Spleen (tissue), 7 donors: ENCODE measurements at regions not wholly inside any gene's neighbourhood (a gene's known extent, or its start where the extent isn't known, plus 50 kb on each side); places are given as distances from the start of the nearest gene placed in this dataset.

Experiments
- POLR2A ChIP-seq, 3 donors: fragments of 450-650 bp; IDR thresholded peaks; one replicate each; pipeline ENCODE4 v1.5.1; 2017; ENCODE audit warnings: antibody characterized with exemption in 3 of 3, mild to moderate bottlenecking in 1 of 3
- POLR2AphosphoS5 ChIP-seq, 3 donors: sonication (generic); formaldehyde crosslinking; IDR thresholded peaks; one replicate each; pipeline ENCODE4 v1.5.1; 2017; ENCODE audit warnings: antibody characterized with exemption in 3 of 3
- TF ChIP-seq, protein P1 (sequence below), 11 experiments: fragments of 200-600 bp in 7 of 11; fragments of 450-650 bp in 4 of 11; sonication (generic) in 4 of 11; IDR thresholded peaks in 8 of 11; conservative IDR thresholded peaks in 3 of 11; 1 replicate in 7 of 11; 2 replicates in 4 of 11; pipeline versions ENCODE4 v1.4.0 to v1.8.0; 2016 to 2021; ENCODE audit warnings: antibody characterized with exemption in 11 of 11, inconsistent platforms in 4 of 11, mild to moderate bottlenecking in 1 of 11
- donor health status: DM: no; HTN: no; CAD: no; lungs with moderate emphysema.
- donor health status: DM: no; HTN: no; CAD: no.
- donor health status: DM: no; HTN: no; CAD: no.

DNA sequence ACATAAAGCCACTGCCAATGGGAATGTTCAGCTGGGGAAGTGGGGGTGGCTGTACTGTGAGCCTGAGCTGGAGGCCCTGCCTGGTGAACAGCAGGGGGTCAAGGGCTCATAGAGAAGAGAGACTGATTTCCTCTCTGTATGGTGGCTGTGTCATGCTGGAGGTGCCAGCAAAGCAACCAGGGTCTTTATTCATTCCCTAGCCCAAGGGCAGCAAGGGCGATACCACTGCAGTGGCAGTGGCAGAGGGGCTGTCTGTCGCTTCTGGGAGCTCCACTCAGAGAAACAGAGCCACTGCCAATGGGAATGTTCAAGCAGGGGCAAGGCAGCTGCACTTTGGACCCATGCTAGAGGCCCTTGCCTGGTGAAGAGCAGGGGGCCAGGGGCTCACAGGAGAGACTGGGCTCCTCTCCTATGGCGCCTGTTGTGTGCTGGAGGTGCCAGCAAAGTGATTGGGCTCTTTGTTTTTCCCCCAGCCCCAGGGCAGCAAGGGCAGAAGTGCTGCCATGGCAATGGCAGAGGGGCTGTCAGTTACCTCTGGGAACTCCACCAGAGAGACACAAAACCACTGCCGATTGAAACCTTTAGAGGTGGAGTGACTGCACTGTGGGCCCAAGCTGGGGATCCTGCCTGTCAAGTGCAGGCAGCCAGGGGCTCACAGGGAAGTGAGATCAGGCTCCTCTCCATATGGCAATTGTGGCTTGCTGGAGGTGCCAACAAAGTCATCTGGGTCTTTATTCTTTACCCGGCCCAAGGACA is 545.1 kb downstream of the SH2D4B start:
- TF ChIP-seq, protein P1, sequence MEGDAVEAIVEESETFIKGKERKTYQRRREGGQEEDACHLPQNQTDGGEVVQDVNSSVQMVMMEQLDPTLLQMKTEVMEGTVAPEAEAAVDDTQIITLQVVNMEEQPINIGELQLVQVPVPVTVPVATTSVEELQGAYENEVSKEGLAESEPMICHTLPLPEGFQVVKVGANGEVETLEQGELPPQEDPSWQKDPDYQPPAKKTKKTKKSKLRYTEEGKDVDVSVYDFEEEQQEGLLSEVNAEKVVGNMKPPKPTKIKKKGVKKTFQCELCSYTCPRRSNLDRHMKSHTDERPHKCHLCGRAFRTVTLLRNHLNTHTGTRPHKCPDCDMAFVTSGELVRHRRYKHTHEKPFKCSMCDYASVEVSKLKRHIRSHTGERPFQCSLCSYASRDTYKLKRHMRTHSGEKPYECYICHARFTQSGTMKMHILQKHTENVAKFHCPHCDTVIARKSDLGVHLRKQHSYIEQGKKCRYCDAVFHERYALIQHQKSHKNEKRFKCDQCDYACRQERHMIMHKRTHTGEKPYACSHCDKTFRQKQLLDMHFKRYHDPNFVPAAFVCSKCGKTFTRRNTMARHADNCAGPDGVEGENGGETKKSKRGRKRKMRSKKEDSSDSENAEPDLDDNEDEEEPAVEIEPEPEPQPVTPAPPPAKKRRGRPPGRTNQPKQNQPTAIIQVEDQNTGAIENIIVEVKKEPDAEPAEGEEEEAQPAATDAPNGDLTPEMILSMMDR (IDR thresholded peaks at IDR 0.05 in 8 of 11, conservative IDR thresholded peaks at IDR 0.05 in 3 of 11): no peak
- TF ChIP-seq POLR2A (IDR thresholded peaks at IDR 0.05) (no peak), POLR2AphosphoS5 (IDR thresholded peaks at IDR 0.05) (no peak)
